SK-N-SH treated with all-trans-retinoic acid at 6 μM for 48 hours (cell line): ENCODE measurements at regions not wholly inside any gene's neighbourhood (a gene's known extent, or its start where the extent isn't known, plus 50 kb on each side); places are given as distances from the start of the nearest gene placed in this dataset.

Experiments used
- ARNTL ChIP-seq: fragments of 450-650 bp; formaldehyde crosslinking; IDR thresholded peaks from 2 replicates; pipeline ENCODE4 v1.5.0; 2020; ENCODE audit warnings: low read depth, mild to moderate bottlenecking, moderate library complexity, borderline replicate concordance
- BACH2 ChIP-seq: fragments of 250-450 bp; sonication (Bioruptor Pico); IDR thresholded peaks from 2 replicates; pipeline ENCODE4 v1.9.0; 2021; ENCODE audit warnings: mild to moderate bottlenecking, borderline replicate concordance
- CSDC2 ChIP-seq: fragments of 250-450 bp; sonication (Bioruptor Pico); IDR thresholded peaks from 2 replicates; pipeline ENCODE4 v1.5.0; 2020; ENCODE audit warnings: mild to moderate bottlenecking, moderate library complexity
- GLIS3 ChIP-seq: fragments of 250-450 bp; sonication (Bioruptor Pico); IDR thresholded peaks from 2 replicates; pipeline ENCODE4 v1.5.0; 2020; ENCODE audit warnings: mild to moderate bottlenecking, moderate library complexity
- RARB ChIP-seq: fragments of 250-450 bp; sonication (Bioruptor Pico); IDR thresholded peaks from 2 replicates; pipeline ENCODE4 v1.8.0; 2021; ENCODE audit warnings: mild to moderate bottlenecking, moderate library complexity
- ZC3H10 ChIP-seq: fragments of 250-450 bp; sonication (Bioruptor Pico); IDR thresholded peaks from 2 replicates; pipeline ENCODE4 v1.5.1; 2021; ENCODE audit warnings: mild to moderate bottlenecking, moderate library complexity
- ZFP3 ChIP-seq: fragments of 250-450 bp; sonication (Bioruptor Pico); IDR thresholded peaks from 2 replicates; pipeline ENCODE4 v1.5.0; 2020; ENCODE audit warnings: mild to moderate bottlenecking, moderate library complexity
- ZFP30 ChIP-seq: fragments of 450-650 bp; formaldehyde crosslinking; IDR thresholded peaks from 2 replicates; pipeline ENCODE4 v1.5.0; 2022; ENCODE audit warnings: mild to moderate bottlenecking, moderate library complexity
- ZNF565 ChIP-seq: fragments of 450-650 bp; formaldehyde crosslinking; conservative IDR thresholded peaks from 2 replicates; pipeline ENCODE4 v1.5.0; 2020; ENCODE audit warnings: low read depth, mild to moderate bottlenecking, moderate library complexity
- TF ChIP-seq, protein P1 (sequence below): fragments of 250-450 bp; sonication (Bioruptor Pico); IDR thresholded peaks from 2 replicates; pipeline ENCODE4 v1.8.0; 2020; ENCODE audit warnings: mild to moderate bottlenecking, moderate library complexity, borderline replicate concordance
- TF ChIP-seq, protein P2 (sequence below): fragments of 250-450 bp; sonication (Bioruptor Pico); IDR thresholded peaks from 2 replicates; pipeline ENCODE4 v1.8.0; 2021; ENCODE audit warnings: low read depth, mild to moderate bottlenecking, moderate library complexity, borderline replicate concordance
- TF ChIP-seq, protein P3 (sequence below): fragments of 250-450 bp; sonication (Bioruptor Pico); IDR thresholded peaks from 2 replicates; pipeline ENCODE4 v1.5.1; 2020; ENCODE audit warnings: low read depth, mild to moderate bottlenecking, moderate library complexity

DNA sequence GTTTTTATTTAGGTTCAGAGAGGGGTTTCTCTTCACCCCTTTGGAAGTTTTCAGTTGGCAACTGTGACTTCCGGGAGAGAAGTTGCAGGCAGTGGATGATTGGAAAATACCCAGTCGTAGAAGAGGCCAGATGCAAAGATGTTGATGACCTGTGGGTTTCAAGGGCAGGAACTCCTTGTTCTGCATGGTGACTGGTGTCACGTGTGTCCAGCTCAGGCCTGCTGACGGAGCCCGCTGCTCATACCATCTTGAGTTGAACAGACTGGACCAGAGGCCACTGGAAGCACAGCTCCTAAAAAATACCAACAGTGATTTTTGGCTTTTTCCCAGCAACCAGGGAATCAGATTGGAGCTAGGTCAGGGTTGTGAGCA is 243.9 kb upstream of the KLF4 start:
- TF ChIP-seq ZFP3 (CRISPR knock-in tag) (no peak), ZFP30 (CRISPR knock-in tag) (no peak), ZNF565 (no peak), ZC3H10 (CRISPR knock-in tag) (no peak), GLIS3 (CRISPR knock-in tag) (no peak), ARNTL (CRISPR knock-in tag) (no peak), CSDC2 (no peak), RARB (CRISPR knock-in tag) (no peak), BACH2 (CRISPR knock-in tag) (no peak)
- TF ChIP-seq, protein P1, sequence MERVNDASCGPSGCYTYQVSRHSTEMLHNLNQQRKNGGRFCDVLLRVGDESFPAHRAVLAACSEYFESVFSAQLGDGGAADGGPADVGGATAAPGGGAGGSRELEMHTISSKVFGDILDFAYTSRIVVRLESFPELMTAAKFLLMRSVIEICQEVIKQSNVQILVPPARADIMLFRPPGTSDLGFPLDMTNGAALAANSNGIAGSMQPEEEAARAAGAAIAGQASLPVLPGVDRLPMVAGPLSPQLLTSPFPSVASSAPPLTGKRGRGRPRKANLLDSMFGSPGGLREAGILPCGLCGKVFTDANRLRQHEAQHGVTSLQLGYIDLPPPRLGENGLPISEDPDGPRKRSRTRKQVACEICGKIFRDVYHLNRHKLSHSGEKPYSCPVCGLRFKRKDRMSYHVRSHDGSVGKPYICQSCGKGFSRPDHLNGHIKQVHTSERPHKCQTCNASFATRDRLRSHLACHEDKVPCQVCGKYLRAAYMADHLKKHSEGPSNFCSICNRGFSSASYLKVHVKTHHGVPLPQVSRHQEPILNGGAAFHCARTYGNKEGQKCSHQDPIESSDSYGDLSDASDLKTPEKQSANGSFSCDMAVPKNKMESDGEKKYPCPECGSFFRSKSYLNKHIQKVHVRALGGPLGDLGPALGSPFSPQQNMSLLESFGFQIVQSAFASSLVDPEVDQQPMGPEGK, result no peak
- TF ChIP-seq, protein P2, sequence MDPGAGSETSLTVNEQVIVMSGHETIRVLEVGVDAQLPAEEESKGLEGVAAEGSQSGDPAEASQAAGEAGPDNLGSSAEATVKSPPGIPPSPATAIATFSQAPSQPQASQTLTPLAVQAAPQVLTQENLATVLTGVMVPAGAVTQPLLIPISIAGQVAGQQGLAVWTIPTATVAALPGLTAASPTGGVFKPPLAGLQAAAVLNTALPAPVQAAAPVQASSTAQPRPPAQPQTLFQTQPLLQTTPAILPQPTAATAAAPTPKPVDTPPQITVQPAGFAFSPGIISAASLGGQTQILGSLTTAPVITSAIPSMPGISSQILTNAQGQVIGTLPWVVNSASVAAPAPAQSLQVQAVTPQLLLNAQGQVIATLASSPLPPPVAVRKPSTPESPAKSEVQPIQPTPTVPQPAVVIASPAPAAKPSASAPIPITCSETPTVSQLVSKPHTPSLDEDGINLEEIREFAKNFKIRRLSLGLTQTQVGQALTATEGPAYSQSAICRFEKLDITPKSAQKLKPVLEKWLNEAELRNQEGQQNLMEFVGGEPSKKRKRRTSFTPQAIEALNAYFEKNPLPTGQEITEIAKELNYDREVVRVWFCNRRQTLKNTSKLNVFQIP (CRISPR knock-in tag), result no peak
- TF ChIP-seq, protein P3, sequence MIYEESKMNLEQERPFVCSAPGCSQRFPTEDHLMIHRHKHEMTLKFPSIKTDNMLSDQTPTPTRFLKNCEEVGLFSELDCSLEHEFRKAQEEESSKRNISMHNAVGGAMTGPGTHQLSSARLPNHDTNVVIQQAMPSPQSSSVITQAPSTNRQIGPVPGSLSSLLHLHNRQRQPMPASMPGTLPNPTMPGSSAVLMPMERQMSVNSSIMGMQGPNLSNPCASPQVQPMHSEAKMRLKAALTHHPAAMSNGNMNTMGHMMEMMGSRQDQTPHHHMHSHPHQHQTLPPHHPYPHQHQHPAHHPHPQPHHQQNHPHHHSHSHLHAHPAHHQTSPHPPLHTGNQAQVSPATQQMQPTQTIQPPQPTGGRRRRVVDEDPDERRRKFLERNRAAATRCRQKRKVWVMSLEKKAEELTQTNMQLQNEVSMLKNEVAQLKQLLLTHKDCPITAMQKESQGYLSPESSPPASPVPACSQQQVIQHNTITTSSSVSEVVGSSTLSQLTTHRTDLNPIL (CRISPR knock-in tag), result no peak
